GM19397 (cell line): ENCODE measurements at regions not wholly inside any gene's neighbourhood (a gene's known extent, or its start where the extent isn't known, plus 50 kb on each side); places are given as distances from the start of the nearest gene placed in this dataset.
"Not testable (repeated sequence)": the region's sequence is repeated elsewhere in the genome, so short reads cannot be mapped to it uniquely, and the experiment has no call there.

ENCODE experiments used
- ATAC-seq: cut with Tn5 transposase; IDR thresholded peaks from one replicate; pipeline ENCODE4 v1.9.1; 2021; ENCODE audit warnings: mild to moderate bottlenecking, moderate library complexity; ENCODE audit not compliant: unreplicated experiment

DNA sequence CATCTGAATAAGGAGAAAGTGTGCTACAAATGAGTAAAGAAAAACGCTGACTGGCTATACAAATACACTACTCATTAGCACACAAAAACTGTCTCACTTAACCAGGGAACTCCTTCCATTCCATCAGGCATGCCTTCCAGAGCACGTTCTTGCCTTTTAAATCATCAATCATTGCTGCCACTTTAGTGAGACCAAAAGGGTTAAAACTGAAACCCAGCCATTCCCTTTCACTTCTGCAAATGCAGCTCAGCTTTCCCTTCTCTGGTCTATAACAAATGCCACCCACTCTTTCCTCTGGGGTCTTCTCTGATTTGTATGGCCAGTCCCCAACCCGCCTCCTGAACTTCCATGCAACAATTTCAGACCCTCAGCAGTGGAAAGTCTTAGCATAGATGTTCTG lies 231.5 kb downstream of the TRIML1 start:
- ATAC-seq, result no peak

- no peak for ATAC-seq
Measured at GRCh38 chr4:188372058-188372457, 232.8 kb downstream of the TRIML1 start.

DNA sequence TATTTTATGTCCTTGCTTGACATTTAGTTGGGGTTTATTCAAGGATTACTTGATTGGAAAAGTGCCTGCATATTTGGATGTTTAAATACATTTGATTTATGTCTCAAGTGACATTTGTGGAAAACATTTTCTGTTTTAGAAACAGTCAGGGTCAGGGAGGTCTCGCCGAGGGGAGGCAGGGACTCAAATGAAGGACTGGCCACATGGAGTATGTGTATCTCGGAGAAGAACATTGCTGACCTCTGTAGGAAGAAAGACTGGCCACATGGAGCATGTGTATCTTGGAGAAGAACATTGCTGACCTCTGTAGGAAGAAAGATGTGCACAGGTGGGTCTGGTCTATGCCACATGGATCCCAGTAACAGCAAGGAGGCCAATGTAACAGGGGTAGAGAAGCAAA lies 233.6 kb downstream of the TRIML1 start:
- ATAC-seq, result no peak

GRCh38 chr4:188374871-188375270 lies 235.6 kb downstream of the TRIML1 start:
- ATAC-seq, result no peak

DNA sequence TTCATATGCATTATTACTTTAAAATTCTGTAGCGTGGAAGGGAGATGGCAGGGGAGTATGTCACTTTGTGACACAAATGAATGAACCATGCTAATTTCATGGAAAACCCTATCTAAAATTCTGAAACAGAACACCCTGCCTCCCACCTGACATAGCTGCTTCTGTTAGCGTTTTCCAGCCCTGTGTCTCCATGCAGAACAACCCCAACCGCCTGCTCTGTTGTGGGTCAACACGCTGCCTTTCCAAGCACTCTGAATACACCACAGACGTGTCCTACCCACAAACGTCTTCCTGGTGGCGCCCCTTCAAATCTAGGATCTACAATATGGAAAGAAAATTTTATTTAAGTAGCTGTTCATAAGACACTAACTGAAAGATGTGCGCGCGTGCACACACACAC lies 238.6 kb downstream of the TRIML1 start:
- no peak for ATAC-seq

GRCh38 chr4:188383180-188383579 lies 243.9 kb downstream of the TRIML1 start:
- ATAC-seq, result no peak

DNA sequence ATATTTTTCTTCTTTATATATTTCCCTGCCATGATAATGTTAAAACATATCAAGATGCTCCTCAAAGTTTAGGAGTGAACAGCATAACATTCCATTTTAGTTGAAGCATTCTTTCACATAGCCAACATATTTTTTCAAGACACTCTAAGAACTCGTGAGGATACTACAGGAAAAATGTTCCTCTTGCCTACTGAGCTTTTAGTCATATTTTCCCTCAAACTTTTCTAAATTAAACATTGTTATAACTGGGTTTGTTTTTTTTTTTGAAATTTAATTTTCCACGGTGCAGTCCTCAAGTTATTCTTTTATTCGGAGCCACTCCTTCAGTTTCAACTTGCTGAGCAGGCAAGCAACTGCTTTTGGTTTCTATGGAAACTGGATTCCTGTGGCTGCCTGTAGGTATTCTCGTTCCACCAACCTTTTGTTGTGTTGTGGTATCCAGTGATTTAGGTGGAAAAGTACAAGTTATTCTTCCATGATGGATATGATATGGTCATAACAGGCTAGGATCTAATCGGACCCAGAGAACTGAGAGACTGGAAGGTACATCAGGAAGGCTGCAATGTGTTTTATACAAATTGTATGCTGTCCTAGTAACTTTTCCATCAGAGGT lies 248.0 kb downstream of the TRIML1 start:
- ATAC-seq, result no peak

GRCh38 chr4:188391349-188391748 lies 252.1 kb downstream of the TRIML1 start:
- not testable (repeated sequence) for ATAC-seq

DNA sequence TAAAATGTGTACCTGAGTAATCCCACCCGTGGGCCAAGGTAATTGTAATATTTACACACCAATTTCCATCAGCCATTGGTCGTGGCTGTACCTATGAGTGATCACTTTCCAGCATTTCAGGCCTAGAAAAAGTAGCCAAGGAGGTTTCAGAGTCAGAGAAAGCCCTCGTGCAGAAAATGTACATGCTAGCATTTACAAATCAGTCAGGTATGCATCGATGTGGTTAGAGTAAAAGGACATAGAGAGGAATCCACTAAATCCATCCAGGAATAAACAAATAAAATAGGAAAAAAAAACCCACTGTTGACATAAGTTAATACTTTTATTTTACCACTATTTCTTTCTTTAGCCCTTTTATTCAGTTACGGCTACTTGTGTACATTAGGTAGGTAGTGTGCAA lies 256.8 kb downstream of the TRIML1 start:
- no peak for ATAC-seq

GRCh38 chr4:188399834-188400233 lies 260.6 kb downstream of the TRIML1 start:
- ATAC-seq, result no peak

- no peak for ATAC-seq
Measured at GRCh38 chr4:188400451-188400850, 261.2 kb downstream of the TRIML1 start.

GRCh38 chr4:188403272-188403671 lies 264.0 kb downstream of the TRIML1 start:
- no peak for ATAC-seq

DNA sequence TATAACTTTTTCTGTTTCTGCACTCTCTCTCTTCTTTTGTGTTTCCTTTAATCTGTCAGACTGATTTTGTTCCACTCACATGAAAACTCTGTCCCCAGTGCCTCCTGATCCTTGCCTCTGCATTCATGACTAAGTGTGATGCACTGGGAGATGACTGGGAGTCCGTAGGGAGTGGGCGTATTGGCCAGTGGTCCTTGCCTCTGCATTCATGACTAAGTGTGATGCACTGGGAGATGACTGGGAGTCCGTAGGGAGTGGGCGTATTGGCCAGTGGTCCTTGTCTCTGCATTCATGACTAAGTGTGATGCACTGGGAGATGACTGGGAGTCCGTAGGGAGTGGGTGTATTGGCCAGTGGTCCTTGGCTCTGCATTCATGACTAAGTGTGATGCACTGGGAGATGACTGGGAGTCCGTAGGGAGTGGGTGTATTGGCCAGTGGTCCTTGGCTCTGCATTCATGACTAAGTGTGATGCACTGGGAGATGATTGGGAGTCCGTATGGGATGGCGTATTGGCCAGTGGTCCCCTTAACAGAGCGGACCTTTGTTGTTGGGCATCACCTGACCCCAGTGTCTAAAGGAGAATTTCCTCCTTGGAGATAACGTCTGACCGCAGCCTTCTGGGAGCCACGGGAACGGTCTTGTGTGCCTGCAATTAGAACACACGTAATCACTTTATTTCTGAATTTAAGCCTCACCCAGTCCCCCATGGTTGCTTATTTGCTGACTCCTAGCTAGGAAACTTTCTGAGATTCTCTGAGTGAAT lies 266.0 kb downstream of the TRIML1 start:
- ATAC-seq, result not testable (repeated sequence)

- ATAC-seq, result no peak
Measured at GRCh38 chr4:188408244-188409030, 269.2 kb downstream of the TRIML1 start.

- ATAC-seq, result no peak
Measured at GRCh38 chr4:188409851-188410250, 270.6 kb downstream of the TRIML1 start.

- no peak for ATAC-seq
Measured at GRCh38 chr4:188411805-188412204, 272.6 kb downstream of the TRIML1 start.

DNA sequence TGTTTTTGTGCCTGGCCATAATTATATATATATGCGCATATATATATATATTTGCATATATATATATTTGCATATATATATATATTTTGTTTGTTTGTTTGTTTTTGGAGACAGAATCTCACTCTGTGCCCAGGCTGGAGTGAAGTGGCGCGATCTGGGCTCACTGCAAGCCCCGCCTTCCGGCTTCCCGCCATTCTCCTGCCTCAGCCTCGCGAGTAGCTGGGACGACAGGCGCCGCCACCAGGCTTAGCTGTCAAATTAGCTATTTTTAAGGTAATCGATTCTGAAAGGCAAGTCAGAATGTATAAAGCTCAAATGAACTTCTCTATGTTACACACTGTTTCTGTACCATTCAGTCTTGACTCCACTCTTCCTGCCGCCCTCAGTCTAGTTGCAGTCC lies 273.3 kb downstream of the TRIML1 start:
- ATAC-seq, result no peak

DNA sequence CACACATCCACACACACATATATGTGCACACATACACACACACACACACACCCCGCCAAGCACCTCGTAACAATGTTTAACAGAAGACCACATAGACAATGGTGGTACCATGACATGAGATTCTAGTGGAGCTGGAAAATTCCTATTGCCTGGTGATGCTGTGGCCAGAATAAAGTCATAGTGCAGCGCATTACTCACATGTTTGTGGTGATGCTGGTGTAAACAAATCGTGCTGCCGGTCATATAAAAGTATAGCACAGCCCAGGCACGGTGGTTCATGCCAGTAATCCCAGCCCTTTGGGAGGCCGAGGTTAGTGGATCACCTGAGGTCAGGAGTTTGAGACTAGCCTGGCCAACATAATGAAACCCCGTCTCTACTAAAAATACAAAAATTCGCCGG lies 275.2 kb downstream of the TRIML1 start:
- no peak for ATAC-seq

DNA sequence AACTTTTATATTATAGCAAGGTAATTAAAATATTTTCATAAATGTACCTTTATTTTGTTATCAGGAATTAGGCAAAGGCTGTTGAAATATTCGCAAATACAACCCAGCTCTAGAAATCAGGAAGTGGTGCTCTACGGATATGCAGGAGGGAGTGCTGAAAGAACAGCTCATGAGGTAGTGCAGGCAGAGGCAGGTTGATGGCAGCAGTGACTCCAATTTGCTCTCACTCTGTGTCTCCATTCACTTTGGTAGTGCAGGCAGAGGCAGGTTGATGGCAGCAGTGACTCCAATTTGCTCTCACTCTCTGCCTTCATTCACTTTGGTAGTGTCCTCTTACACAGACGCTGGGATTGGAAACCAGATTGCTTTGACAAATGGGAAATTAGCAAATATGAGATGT lies 277.9 kb downstream of the TRIML1 start:
- ATAC-seq, result no peak

DNA sequence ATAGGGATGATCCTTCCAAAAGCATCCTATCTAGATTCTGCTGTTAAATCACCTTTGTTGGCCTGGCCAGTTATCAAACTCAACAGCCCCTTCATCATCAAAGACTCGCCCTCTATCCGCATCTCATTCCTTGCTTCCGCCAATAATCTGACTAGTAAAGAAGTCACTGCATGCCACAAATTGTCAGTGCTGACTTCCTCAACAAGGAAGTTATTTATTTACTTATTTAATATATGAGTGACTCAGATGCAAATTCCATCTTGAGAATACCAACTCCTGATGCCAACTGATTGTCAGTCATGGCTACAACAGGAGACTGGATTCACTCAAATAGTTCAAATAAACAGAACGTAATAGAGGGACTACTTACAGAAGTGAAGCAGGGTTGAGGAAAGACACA lies 283.8 kb downstream of the TRIML1 start:
- no peak for ATAC-seq

- no peak for ATAC-seq
Measured at GRCh38 chr4:188428935-188429334, 289.7 kb downstream of the TRIML1 start.

GRCh38 chr4:188429965-188430364 lies 290.7 kb downstream of the TRIML1 start:
- ATAC-seq, result no peak
